ENCODE measurements at regions not wholly inside any gene's neighbourhood (a gene's known extent, or its start where the extent isn't known, plus 50 kb on each side); places are given as distances from the start of the nearest gene placed in this dataset.
A peak's percentile ranks its signal among the peaks of the same experiment; 100 is the strongest.

GRCh38 chr16:86306011-86306644, 204.2 kb upstream of the FOXF1 start:
- Histone ChIP-seq H3K4me3 (no peak overlapping the region), H3K9ac (ENCODE audit: low read depth in 2 of 2, low read length in 2 of 2) (no peak overlapping the region), H3K4me1 (no peaks in the 10 kb centered on the region), H3K27me3 (no peaks in the 10 kb centered on the region), H3K27ac (peak overlapping the region; percentile 83), H3K9me3 (no peaks in the 10 kb centered on the region), H3K36me3 (no peaks in the 10 kb centered on the region)
- no peak for DNase-seq
- intact Hi-C loops (cut with DNase I) = no loop called here
- no peak for TF ChIP-seq CTCF (IDR thresholded peaks at IDR 0.05)

- H3K36me3 ChIP-seq = no peaks in the 10 kb centered on the region
- H3K27me3 ChIP-seq = no peaks in the 10 kb centered on the region
- no peaks in the 10 kb centered on the region for H3K9me3 ChIP-seq
- intact Hi-C loops (cut with DNase I) = no loop called here
- no peak overlapping the region for H3K27ac ChIP-seq
- no peak overlapping the region for H3K4me3 ChIP-seq
- TF ChIP-seq CTCF (IDR thresholded peaks at IDR 0.05) = no peak
- H3K4me1 ChIP-seq = no peaks in the 10 kb centered on the region
- DNase-seq = no peak
- no peak overlapping the region for H3K9ac ChIP-seq (ENCODE audit: low read depth in 2 of 2, low read length in 2 of 2)
These were observed 203.4 kb upstream of the FOXF1 start for GRCh38 chr16:86306811-86307513.

- H3K27me3 ChIP-seq = no peaks in the 10 kb centered on the region
- no peaks in the 10 kb centered on the region for H3K36me3 ChIP-seq
- intact Hi-C loops (cut with DNase I) = no loop called here
- no peaks in the 10 kb centered on the region for H3K9me3 ChIP-seq
- no peaks in the 10 kb centered on the region for H3K4me1 ChIP-seq
- no peak for TF ChIP-seq CTCF (IDR thresholded peaks at IDR 0.05)
- no peak overlapping the region for H3K4me3 ChIP-seq
- no peak overlapping the region for H3K27ac ChIP-seq
- H3K9ac ChIP-seq (ENCODE audit: low read depth in 2 of 2, low read length in 2 of 2) = no peak overlapping the region
- DNase-seq = no peak
These were observed 202.8 kb upstream of the FOXF1 start for GRCh38 chr16:86307514-86307903.

GRCh38 chr16:86308514-86308913, 201.8 kb upstream of the FOXF1 start:
- TF ChIP-seq CTCF (IDR thresholded peaks at IDR 0.05) = no peak
- H3K9me3 ChIP-seq = no peaks in the 10 kb centered on the region
- H3K4me3 ChIP-seq = no peak overlapping the region
- no peaks in the 10 kb centered on the region for H3K4me1 ChIP-seq
- no peaks in the 10 kb centered on the region for H3K36me3 ChIP-seq
- intact Hi-C loops (cut with DNase I) = no loop called here
- H3K27ac ChIP-seq = no peak overlapping the region
- no peak for DNase-seq
- no peak overlapping the region for H3K9ac ChIP-seq (ENCODE audit: low read depth in 2 of 2, low read length in 2 of 2)
- no peaks in the 10 kb centered on the region for H3K27me3 ChIP-seq

- no peak overlapping the region for H3K4me3 ChIP-seq
- H3K27ac ChIP-seq = no peak overlapping the region
- intact Hi-C loops (cut with DNase I) = no loop called here
- DNase-seq = no peak
- no peak for TF ChIP-seq CTCF (IDR thresholded peaks at IDR 0.05)
- H3K4me1 ChIP-seq = no peaks in the 10 kb centered on the region
- H3K9ac ChIP-seq (ENCODE audit: low read depth in 2 of 2, low read length in 2 of 2) = no peak overlapping the region
- H3K9me3 ChIP-seq = no peaks in the 10 kb centered on the region
- no peaks in the 10 kb centered on the region for H3K36me3 ChIP-seq
- H3K27me3 ChIP-seq = no peaks in the 10 kb centered on the region
These were observed 196.7 kb upstream of the FOXF1 start for GRCh38 chr16:86313631-86314030.

Data from colonic mucosa (tissue), 4 donors.